Activated T-cell treated with anti-CD3 and anti-CD28 coated beads, Interleukin-2, amount 50 U/mL, for 24 hours (primary cell): ENCODE measurements at regions not wholly inside any gene's neighbourhood (a gene's known extent, or its start where the extent isn't known, plus 50 kb on each side); places are given as distances from the start of the nearest gene placed in this dataset.

Experiments used
- DNase-seq: peaks from one replicate; pipeline ENCODE4 v3.0.0-alpha.2; 2020
- H3K27ac Mint-ChIP-seq: 2 replicates; pipeline ENCODE4 v1.8.0; 2020; ENCODE audit warnings: mild to moderate bottlenecking, mixed read lengths
- H3K27me3 Mint-ChIP-seq: 2 replicates; pipeline ENCODE4 v1.8.0; 2020; ENCODE audit warnings: mixed read lengths
- H3K36me3 Mint-ChIP-seq: 2 replicates; pipeline ENCODE4 v1.8.0; 2020; ENCODE audit warnings: low read depth, mixed read lengths
- H3K4me1 Mint-ChIP-seq: 2 replicates; pipeline ENCODE4 v1.8.0; 2020; ENCODE audit warnings: low read depth, mixed read lengths
- H3K4me3 Mint-ChIP-seq: 2 replicates; pipeline ENCODE4 v1.8.0; 2020; ENCODE audit warnings: mild to moderate bottlenecking, moderate library complexity, mixed read lengths
- H3K9me3 Mint-ChIP-seq: 2 replicates; pipeline ENCODE4 v1.8.0; 2020; ENCODE audit warnings: mixed read lengths

DNA sequence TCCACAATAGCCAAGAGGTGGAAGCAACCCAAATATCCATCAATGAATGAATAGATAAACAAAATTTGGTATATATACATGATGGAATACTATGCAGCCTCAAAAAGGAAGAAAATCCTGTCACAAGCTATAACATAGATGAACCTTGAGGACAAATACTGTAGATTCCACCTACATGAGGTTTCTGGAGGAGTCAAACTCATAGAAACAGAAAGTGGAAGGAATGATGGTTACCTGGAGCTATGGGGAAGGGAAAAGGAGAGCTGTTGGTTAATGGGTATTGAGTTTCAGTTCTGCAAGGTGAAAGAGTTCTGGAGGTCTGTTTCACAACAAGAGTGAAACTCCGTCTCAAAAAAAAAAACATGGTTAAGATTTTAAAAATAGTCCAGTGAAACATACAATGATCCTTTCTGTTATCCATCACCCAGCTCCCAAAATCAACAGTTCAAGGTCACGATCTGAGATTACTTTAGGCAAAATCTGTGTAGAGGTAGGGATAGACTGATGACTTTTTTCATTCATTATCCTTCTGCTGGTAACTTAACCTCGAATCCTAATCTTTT is 80.8 kb upstream of the HNRNPU start:
- no peak overlapping the region for H3K27ac Mint-ChIP-seq
- H3K36me3 Mint-ChIP-seq = no peaks in the 10 kb centered on the region
- no peaks in the 10 kb centered on the region for H3K27me3 Mint-ChIP-seq
- no peaks in the 10 kb centered on the region for H3K4me1 Mint-ChIP-seq
- no peaks in the 10 kb centered on the region for H3K9me3 Mint-ChIP-seq
- no peak overlapping the region for H3K4me3 Mint-ChIP-seq
- no peak for DNase-seq

DNA sequence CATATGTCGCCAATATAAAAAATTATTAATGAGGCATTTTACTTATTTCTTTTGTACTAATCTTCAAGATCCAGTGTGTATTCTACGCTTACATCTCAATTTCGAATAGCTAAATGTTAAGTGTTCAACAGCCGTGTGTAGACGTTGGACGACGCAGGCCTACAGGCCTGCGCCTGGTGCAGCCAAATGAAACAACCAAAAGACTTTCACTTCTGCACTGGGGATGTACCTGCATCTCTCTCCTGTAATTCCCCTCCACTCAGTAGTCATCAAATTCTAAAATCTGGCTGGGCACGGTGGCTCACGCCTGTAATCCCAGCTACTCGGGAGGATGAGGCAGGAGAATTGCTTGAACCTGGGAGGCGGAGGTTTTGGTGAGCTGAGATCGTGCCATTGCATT is 76.8 kb upstream of the HNRNPU start:
- Mint-ChIP-seq H3K27ac (no peak overlapping the region), H3K9me3 (no peaks in the 10 kb centered on the region), H3K4me1 (no peaks in the 10 kb centered on the region), H3K27me3 (no peaks in the 10 kb centered on the region), H3K36me3 (no peaks in the 10 kb centered on the region), H3K4me3 (no peak overlapping the region)
- no peak for DNase-seq

DNA sequence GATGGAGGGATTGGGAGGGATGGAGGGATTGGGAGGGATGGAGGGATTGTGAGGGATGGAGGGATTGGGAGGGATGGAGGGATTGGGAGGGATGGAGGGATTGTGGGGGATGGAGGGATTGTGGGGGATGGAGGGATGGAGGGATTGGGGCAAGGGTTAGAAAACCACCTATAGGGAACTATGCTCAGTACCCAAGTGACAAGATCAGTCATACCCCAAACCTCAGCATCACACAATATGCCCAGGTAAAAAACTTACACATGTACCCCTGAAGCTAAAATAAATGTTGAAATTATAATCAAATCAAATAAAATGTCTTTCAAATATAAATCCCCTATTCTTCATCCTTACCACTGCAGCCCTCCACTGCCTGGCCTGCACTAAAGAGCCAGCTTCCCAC is 72.8 kb upstream of the HNRNPU start:
- no peak overlapping the region for H3K4me3 Mint-ChIP-seq
- no peaks in the 10 kb centered on the region for H3K4me1 Mint-ChIP-seq
- no peaks in the 10 kb centered on the region for H3K9me3 Mint-ChIP-seq
- no peaks in the 10 kb centered on the region for H3K27me3 Mint-ChIP-seq
- H3K27ac Mint-ChIP-seq = no peak overlapping the region
- DNase-seq = no peak
- no peaks in the 10 kb centered on the region for H3K36me3 Mint-ChIP-seq

DNA sequence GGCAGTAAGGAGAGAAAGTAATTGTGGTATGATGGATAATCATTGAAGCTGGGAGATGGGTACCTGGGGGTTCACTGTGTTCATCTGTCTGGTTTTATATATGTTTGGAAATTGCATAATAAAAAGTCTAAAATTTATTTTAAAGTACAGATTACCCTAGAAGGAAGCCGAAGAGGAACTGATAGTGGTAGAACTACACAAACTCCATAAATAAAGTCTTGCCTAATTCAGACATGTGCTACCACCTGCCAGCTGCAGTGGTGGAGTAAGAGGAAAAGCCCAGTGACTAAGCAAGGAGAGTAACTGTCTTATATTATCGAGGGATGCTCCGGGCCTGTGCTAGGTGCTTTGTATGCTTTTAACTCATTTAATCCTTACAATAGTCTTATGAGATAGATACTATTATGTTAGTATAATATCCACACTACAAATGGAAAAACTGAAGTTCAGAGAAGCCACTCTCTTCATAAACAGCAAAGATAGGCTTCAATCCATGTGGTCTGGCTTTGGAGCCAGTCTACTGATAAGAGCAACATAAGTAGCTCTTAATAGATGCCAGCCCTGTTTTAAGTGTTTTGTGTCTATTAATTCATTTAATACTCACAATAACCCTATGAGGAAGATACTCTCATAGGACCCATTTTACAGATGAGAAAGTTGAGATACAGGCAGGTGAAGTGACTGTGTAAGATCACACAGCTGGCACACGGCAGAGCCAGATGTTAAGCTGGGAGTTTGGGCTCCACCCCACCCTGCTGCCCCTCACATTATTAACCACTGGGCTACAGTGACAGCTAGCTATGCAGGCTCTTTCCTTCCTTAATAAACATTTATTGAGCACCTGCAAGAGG is 56.8 kb upstream of the HNRNPU start:
- Mint-ChIP-seq H3K36me3 (no peaks in the 10 kb centered on the region), H3K9me3 (no peaks in the 10 kb centered on the region), H3K27ac (no peak overlapping the region), H3K27me3 (peaks cover 12% of the 10 kb centered on the region), H3K4me1 (peaks cover 13% of the 10 kb centered on the region), H3K4me3 (no peak overlapping the region)
- DNase-seq = no peak

DNA sequence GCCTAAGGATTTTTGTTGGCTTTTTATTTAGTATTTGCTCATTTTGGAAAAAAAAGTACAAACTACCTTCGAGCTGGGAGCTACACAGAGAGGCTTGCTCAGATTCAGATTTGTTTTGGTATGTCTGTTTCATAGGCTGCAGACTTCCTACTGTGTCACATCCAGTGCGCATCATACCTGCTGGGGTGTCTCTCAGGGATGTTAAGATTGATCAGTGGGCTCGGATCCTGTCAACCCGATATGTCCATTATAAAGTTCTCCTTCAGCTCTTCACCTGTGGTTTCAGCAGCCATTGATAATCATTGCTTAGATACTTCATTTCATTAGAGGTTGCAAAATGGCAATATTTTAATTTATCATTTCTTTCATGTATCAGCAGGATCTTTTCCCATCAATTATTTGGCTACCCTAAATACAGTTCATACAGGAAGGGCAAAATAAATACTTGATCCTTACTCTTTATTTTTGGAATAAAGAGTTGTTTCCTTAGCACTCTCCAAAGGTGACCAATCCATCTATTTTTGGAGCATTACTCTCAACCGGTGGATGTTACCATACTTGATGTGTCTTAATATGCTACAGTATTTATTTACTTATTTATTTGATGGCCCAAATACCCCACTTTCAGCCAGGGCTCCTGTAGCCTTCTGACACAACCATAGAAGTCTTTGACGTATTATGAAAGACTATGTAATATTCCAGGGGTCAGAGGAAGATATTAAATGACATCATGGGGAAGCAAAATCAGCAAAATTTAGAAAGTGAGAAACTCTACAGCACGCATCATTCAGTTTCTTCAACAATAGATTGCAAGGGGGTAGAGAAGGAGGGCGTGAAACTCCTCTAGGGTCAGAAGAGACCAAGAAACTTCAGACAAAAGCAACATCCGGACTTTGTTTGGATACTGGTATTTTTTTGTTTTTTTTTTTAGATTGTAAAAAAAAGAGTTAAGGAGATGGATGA is 55.3 kb upstream of the HNRNPU start:
- H3K27ac Mint-ChIP-seq = no peak overlapping the region
- no peaks in the 10 kb centered on the region for H3K36me3 Mint-ChIP-seq
- H3K9me3 Mint-ChIP-seq = no peaks in the 10 kb centered on the region
- H3K4me1 Mint-ChIP-seq = peaks cover 13% of the 10 kb centered on the region
- peak overlapping the region; percentile 71 for H3K4me3 Mint-ChIP-seq
- no peak for DNase-seq
- peaks cover 12% of the 10 kb centered on the region for H3K27me3 Mint-ChIP-seq

DNA sequence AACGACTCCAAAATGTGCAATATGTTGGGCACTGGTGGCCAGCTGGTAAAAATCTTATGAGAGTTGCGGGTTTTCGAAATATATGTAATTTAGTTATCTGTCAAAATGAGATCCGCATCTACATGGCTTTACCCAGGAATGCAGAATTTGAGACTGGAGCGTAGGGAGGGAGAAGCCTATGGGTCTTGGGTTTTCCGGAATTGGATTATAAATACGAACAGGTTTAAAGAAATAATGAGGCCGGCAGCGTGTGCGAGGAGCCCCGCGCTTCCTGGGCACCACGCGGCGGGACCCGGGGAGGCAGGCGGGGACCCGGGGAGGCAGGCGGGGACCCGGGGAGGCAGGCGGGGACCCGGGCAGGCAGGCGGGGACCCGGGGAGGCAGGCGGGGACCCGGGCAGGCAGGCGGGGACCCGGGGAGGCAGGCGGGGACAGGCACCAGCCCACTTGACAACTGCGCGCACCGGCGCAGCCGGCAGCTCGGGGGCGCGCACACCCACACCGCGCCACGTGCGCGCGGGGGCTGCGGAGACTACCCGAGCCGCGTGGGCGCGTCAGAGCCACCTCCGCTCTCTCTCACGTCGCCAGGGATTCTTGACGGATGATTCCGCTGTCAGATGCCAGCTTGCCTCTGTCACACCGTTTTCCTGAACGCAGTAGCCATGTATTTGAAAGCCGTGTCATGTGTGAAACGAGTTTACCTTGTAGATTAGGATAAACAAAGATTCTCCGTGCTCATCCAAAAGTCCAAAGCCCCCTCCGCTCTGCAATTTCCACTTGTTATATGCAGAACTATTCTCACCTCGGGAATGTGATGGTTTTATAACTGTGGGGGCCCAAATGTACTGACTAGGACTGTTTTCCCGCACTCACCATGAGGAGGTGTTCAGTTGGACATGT is 54.3 kb upstream of the HNRNPU start:
- Mint-ChIP-seq H3K4me3 (peak overlapping the region; percentile 79), H3K36me3 (no peaks in the 10 kb centered on the region), H3K4me1 (peaks cover 13% of the 10 kb centered on the region), H3K27ac (peak overlapping the region; percentile 83), H3K27me3 (peaks cover 12% of the 10 kb centered on the region), H3K9me3 (no peaks in the 10 kb centered on the region)
- peak; percentile 78 for DNase-seq

DNA sequence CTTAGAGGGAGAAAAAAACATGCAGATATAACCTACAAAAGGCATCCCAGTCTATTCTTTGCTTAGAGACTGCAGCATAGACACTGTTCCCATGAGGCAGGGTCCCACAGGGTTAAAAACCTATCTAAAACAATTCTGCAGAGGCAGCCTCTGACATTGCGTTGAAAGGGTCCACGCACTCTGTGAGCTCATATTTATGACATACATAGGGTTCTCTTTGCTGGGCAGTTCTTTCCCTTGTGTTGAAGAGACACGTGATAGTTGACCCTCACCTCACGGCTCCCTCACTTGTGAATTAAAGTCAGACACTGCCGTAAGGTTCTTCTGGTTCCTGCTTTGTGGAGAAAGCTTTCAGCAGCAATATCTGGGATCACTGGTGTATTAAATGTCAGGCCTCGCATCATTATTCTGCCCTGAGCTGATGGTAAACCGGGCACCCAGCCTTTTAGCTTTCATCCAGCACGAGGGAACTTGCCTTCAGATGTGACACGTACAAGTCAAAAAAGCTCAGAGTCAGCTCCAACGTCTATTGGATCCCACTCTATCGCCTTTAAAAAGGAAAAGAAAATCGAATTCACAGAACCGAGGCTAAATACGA is 52.8 kb upstream of the HNRNPU start:
- Mint-ChIP-seq H3K27me3 (peaks cover 12% of the 10 kb centered on the region), H3K27ac (no peak overlapping the region), H3K4me3 (no peak overlapping the region), H3K36me3 (no peaks in the 10 kb centered on the region), H3K9me3 (no peaks in the 10 kb centered on the region), H3K4me1 (peaks cover 13% of the 10 kb centered on the region)
- no peak for DNase-seq

DNA sequence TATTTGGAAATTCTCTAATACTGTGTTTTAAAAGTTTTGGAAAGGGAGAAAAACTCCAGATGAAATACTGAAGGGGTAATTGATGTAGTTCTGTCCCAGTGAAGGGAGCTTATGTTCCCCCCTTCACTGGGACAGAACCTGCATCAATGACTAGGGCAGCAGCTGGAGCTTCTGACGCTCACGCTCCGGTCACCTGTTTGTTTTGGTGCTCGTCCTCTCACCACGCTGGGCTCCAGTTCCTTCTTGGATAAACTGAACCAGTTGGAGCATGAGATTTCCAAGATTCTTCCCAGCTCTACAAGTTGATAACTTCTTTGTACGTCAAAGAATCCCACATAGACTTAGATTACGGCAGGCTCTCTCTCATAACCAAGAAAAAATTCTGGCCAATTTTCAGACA is 51.4 kb upstream of the HNRNPU start:
- peaks cover 11% of the 10 kb centered on the region for H3K27me3 Mint-ChIP-seq
- no peaks in the 10 kb centered on the region for H3K9me3 Mint-ChIP-seq
- no peak for DNase-seq
- H3K4me1 Mint-ChIP-seq = peaks cover 12% of the 10 kb centered on the region
- no peak overlapping the region for H3K27ac Mint-ChIP-seq
- H3K36me3 Mint-ChIP-seq = no peaks in the 10 kb centered on the region
- no peak overlapping the region for H3K4me3 Mint-ChIP-seq

DNA sequence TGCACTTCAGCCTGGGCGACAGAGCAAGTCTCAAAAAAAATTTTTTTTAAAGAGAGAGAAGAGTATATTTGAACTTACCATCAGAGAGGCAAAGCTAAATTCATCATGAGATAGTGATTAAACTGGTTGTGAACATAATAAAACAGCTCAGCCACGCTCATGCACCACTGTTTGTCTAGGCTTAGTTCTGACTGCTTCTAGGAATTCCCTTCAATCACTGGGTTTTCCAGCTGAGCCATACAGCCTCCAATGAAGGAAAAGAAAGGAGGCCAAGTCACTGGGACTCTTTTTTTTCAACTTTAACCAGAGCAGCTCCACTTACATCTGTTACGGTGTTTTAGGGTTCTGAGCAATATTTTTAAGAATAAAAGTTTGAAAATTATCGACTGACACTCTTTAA is 50.4 kb upstream of the HNRNPU start:
- peaks cover 10% of the 10 kb centered on the region for H3K4me1 Mint-ChIP-seq
- H3K27ac Mint-ChIP-seq = no peak overlapping the region
- no peaks in the 10 kb centered on the region for H3K9me3 Mint-ChIP-seq
- DNase-seq = no peak
- H3K36me3 Mint-ChIP-seq = no peaks in the 10 kb centered on the region
- peaks cover 10% of the 10 kb centered on the region for H3K27me3 Mint-ChIP-seq
- H3K4me3 Mint-ChIP-seq = no peak overlapping the region
